H1 (cell line): ENCODE measurements at regions not wholly inside any gene's neighbourhood (a gene's known extent, or its start where the extent isn't known, plus 50 kb on each side); places are given as distances from the start of the nearest gene placed in this dataset.

Experiments used
- CTCF ChIA-PET: fragments of 300-600 bp; sonication (Branson Sonifier 250); formaldehyde crosslinking; loops from one replicate; lab custom pipeline; 2021; ENCODE audit not compliant: partially characterized antibody; lab: Charles Lee
- POLR2A ChIA-PET: fragments of 300-600 bp; sonication (Branson Sonifier 250); formaldehyde crosslinking; loops from one replicate; lab custom pipeline; 2021; ENCODE audit warnings: inconsistent platforms; ENCODE audit not compliant: partially characterized antibody; lab: Charles Lee
- DNase-seq, 2 experiments: peaks; one replicate each; pipeline versions ENCODE4 v3.0.0 to v3.0.0-alpha.2; 2010 to 2022; ENCODE audit warnings: low spot score in 2 of 2, low read depth in 1 of 2, mixed read lengths in 1 of 2
- FAIRE-seq: peaks from 2 replicates; lab custom pipeline; 2011; peaks lifted over from hg19 to GRCh38; lab: Jason Lieb, UNC
- H2AFZ ChIP-seq: 2 replicates; pipeline ENCODE4 v1.8.1; 2012; ENCODE audit warnings: low read length, inconsistent platforms
- H2AK5ac ChIP-seq: 2 replicates; pipeline ENCODE4 v1.6.1; 2013; ENCODE audit warnings: low read depth, low read length
- H2BK120ac ChIP-seq: replicated peaks from 2 replicates; pipeline ENCODE3; 2013; ENCODE audit warnings: low read depth, low read length, inconsistent platforms
- H2BK12ac ChIP-seq: 2 replicates; pipeline ENCODE4 v1.6.1; 2013; ENCODE audit warnings: low read depth, low read length
- H2BK15ac ChIP-seq: 2 replicates; pipeline ENCODE4 v1.6.1; 2013; ENCODE audit warnings: low read length
- H2BK20ac ChIP-seq: 2 replicates; pipeline ENCODE4 v1.6.1; 2013; ENCODE audit warnings: low read length
- H2BK5ac ChIP-seq: 2 replicates; pipeline ENCODE4 v1.6.1; 2013; ENCODE audit warnings: low read depth, low read length
- H3K14ac ChIP-seq: 2 replicates; pipeline ENCODE4 v1.6.1; 2013; ENCODE audit warnings: inconsistent platforms; ENCODE audit not compliant: insufficient read length
- H3K18ac ChIP-seq: 2 replicates; pipeline ENCODE4 v1.6.1; 2013; ENCODE audit warnings: low read length; ENCODE audit errors: extremely low read depth
- H3K23ac ChIP-seq: 2 replicates; pipeline ENCODE4 v1.6.1; 2013; ENCODE audit warnings: inconsistent platforms; ENCODE audit not compliant: insufficient read length
- H3K23me2 ChIP-seq: 2 replicates; pipeline ENCODE4 v1.6.1; 2013; ENCODE audit warnings: low read depth, low read length
- H3K27ac ChIP-seq: 2 replicates; pipeline ENCODE4 v1.6.1; 2011; ENCODE audit warnings: low read depth, low read length, inconsistent platforms
- H3K27me3 ChIP-seq, 4 experiments: replicated peaks in 1 of 4; 1 replicate in 1 of 4; 2 replicates in 3 of 4; pipeline versions ENCODE4 v1.6.1 to v1.8.1; 2011 to 2013; ENCODE audit warnings: low read length in 3 of 4, mild to moderate bottlenecking in 3 of 4, inconsistent platforms in 2 of 4, mixed read lengths in 2 of 4, moderate library complexity in 1 of 4; ENCODE audit not compliant: control insufficient read depth in 3 of 4, insufficient read depth in 3 of 4; ENCODE audit errors: extremely low read depth in 1 of 4
- H3K36me3 ChIP-seq, 4 experiments: 2 replicates each; pipeline versions ENCODE4 v1.6.1 to v1.8.1; 2011 to 2013; ENCODE audit warnings: mild to moderate bottlenecking in 4 of 4, low read length in 3 of 4, moderate library complexity in 2 of 4, control low read depth in 1 of 4, inconsistent platforms in 1 of 4; ENCODE audit not compliant: insufficient read depth in 4 of 4, control insufficient read depth in 2 of 4
- H3K4ac ChIP-seq: replicated peaks from 2 replicates; pipeline ENCODE3; 2013; ENCODE audit warnings: low read length, low read depth, mixed read lengths, inconsistent platforms; ENCODE audit not compliant: insufficient read length
- H3K4me1 ChIP-seq, 4 experiments: replicated peaks in 1 of 4; 1 replicate in 1 of 4; 2 replicates in 3 of 4; pipeline versions ENCODE4 v1.6.1 to v1.8.1; 2011 to 2013; ENCODE audit warnings: low read length in 3 of 4, inconsistent platforms in 2 of 4, mixed read lengths in 1 of 4; ENCODE audit not compliant: insufficient read depth in 4 of 4, control insufficient read depth in 3 of 4
- H3K4me2 ChIP-seq, 2 experiments: 2 replicates each; pipeline versions ENCODE4 v1.6.1 to v1.8.1; 2011 to 2013; ENCODE audit warnings: low read depth in 2 of 2, low read length in 2 of 2, control low read depth in 1 of 2, inconsistent platforms in 1 of 2, mild to moderate bottlenecking in 1 of 2; ENCODE audit not compliant: insufficient read depth in 1 of 2
- H3K4me3 ChIP-seq, 4 experiments: fragments of 200-600, 300-600 bp in 1 of 4; sonication (generic), shearing (Covaris generic), sonication (Bioruptor Twin) in 1 of 4; 2 replicates each; pipeline versions ENCODE4 v1.5.1 to v1.8.1; 2011 to 2016; ENCODE audit warnings: low read length in 4 of 4, low read depth in 3 of 4, control low read depth in 2 of 4, inconsistent platforms in 2 of 4, mild to moderate bottlenecking in 2 of 4, mixed read lengths in 1 of 4, moderate library complexity in 1 of 4; ENCODE audit not compliant: insufficient read depth in 2 of 4; ENCODE audit errors: extremely low read depth in 1 of 4
- H3K56ac ChIP-seq: replicated peaks from 2 replicates; pipeline ENCODE3; 2013; ENCODE audit warnings: low read depth, mild to moderate bottlenecking, mixed read lengths, low read length, inconsistent platforms; ENCODE audit not compliant: insufficient read length
- H3K79me1 ChIP-seq: 2 replicates; pipeline ENCODE4 v1.6.1; 2013; ENCODE audit warnings: low read depth, low read length, control low read depth
- H3K79me2 ChIP-seq, 2 experiments: 2 replicates each; pipeline versions ENCODE4 v1.6.1 to v1.8.1; 2012 to 2013; ENCODE audit warnings: low read length in 2 of 2, mild to moderate bottlenecking in 2 of 2, inconsistent platforms in 1 of 2; ENCODE audit not compliant: insufficient read depth in 2 of 2, control insufficient read depth in 1 of 2
- H3K9ac ChIP-seq, 4 experiments: replicated peaks in 1 of 4; 1 replicate in 1 of 4; 2 replicates in 3 of 4; pipeline versions ENCODE4 v1.6.1 to v1.8.1; 2011 to 2013; ENCODE audit warnings: low read depth in 3 of 4, low read length in 3 of 4, control low read depth in 2 of 4, mild to moderate bottlenecking in 2 of 4, moderate library complexity in 2 of 4, inconsistent platforms in 1 of 4; ENCODE audit errors: extremely low read depth in 1 of 4
- H3K9me3 ChIP-seq, 2 experiments: 2 replicates each; pipeline versions ENCODE4 v1.6.1 to v1.8.1; 2012 to 2013; ENCODE audit warnings: mild to moderate bottlenecking in 2 of 2, moderate library complexity in 2 of 2, control low read depth in 1 of 2, inconsistent platforms in 1 of 2, low read depth in 1 of 2, low read length in 1 of 2, mixed read lengths in 1 of 2; ENCODE audit not compliant: insufficient read depth in 2 of 2
- H4K20me1 ChIP-seq, 2 experiments: replicated peaks in 1 of 2; 2 replicates each; pipeline versions ENCODE3 to v1.8.1; 2011 to 2013; ENCODE audit warnings: inconsistent platforms in 2 of 2, low read length in 2 of 2, mild to moderate bottlenecking in 1 of 2; ENCODE audit not compliant: insufficient read depth in 2 of 2, control insufficient read depth in 1 of 2
- H4K5ac ChIP-seq: 2 replicates; pipeline ENCODE4 v1.6.1; 2013; ENCODE audit warnings: low read length, low read depth, mixed read lengths, inconsistent platforms; ENCODE audit not compliant: insufficient read length
- H4K8ac ChIP-seq: 2 replicates; pipeline ENCODE4 v1.8.0; 2013; ENCODE audit warnings: mild to moderate bottlenecking, moderate library complexity, low read length, inconsistent platforms; ENCODE audit not compliant: insufficient read depth; ENCODE audit errors: extremely low read depth
- H4K91ac ChIP-seq: replicated peaks from 2 replicates; pipeline ENCODE3; 2013; ENCODE audit warnings: low read length, mixed read lengths, inconsistent platforms; ENCODE audit not compliant: insufficient read length
- BACH1 ChIP-seq: IDR thresholded peaks from 2 replicates; pipeline ENCODE4 v1.6.1; 2012; ENCODE audit warnings: low read length, improper control_type of control experiment
- CHD2 ChIP-seq: IDR thresholded peaks from 2 replicates; pipeline ENCODE4 v1.6.1; 2012; ENCODE audit warnings: low read length, improper control_type of control experiment
- EGR1 ChIP-seq: IDR thresholded peaks from 2 replicates; pipeline ENCODE4 v1.6.1; 2011; ENCODE audit warnings: low read depth, low read length, borderline replicate concordance
- EP300 ChIP-seq, 2 experiments: IDR thresholded peaks; 1 replicate in 1 of 2; 2 replicates in 1 of 2; pipeline ENCODE4 v1.6.1; 2011 to 2012; ENCODE audit warnings: low read depth in 2 of 2, low read length in 2 of 2, mild to moderate bottlenecking in 2 of 2, borderline replicate concordance in 1 of 2, inconsistent platforms in 1 of 2, moderate library complexity in 1 of 2
- HDAC2 ChIP-seq, 2 experiments: fragments of 300-600 bp in 1 of 2; sonication (generic) in 1 of 2; IDR thresholded peaks; 2 replicates each; pipeline ENCODE4 v1.6.1; 2011 to 2012; ENCODE audit warnings: low read depth in 2 of 2, low read length in 2 of 2, mild to moderate bottlenecking in 2 of 2, moderate library complexity in 2 of 2, borderline replicate concordance in 1 of 2, inconsistent platforms in 1 of 2
- HDAC6 ChIP-seq: IDR thresholded peaks from one replicate; pipeline ENCODE4 v1.7.1; 2012; ENCODE audit warnings: low read depth, mild to moderate bottlenecking, inconsistent platforms, low read length, moderate library complexity
- POLR2A ChIP-seq, 2 experiments: IDR thresholded peaks; 1 replicate in 1 of 2; 2 replicates in 1 of 2; pipeline ENCODE4 v1.6.1; 2011; ENCODE audit warnings: low read depth in 2 of 2, low read length in 2 of 2, mild to moderate bottlenecking in 2 of 2; ENCODE audit errors: control extremely low read depth in 1 of 2
- SIN3A ChIP-seq, 2 experiments: IDR thresholded peaks in 1 of 2; conservative IDR thresholded peaks in 1 of 2; 2 replicates each; pipeline ENCODE4 v1.6.1; 2011 to 2012; ENCODE audit warnings: low read length in 2 of 2, improper control_type of control experiment in 1 of 2, low read depth in 1 of 2, mild to moderate bottlenecking in 1 of 2
- YY1 ChIP-seq: IDR thresholded peaks from 2 replicates; pipeline ENCODE4 v1.6.1; 2011; ENCODE audit warnings: low read depth, mild to moderate bottlenecking, low read length
- ZNF274 ChIP-seq: IDR thresholded peaks from 2 replicates; pipeline ENCODE4 v1.7.0; 2012; ENCODE audit warnings: low read length, borderline replicate concordance; ENCODE audit errors: extremely low read depth
- WGBS, 2 experiments: shearing (Covaris generic) in 1 of 2; methylation state at CpG; one replicate each; pipeline versions ENCODE4 v1.1.6 to v1.1.7; 2013 to 2015; ENCODE audit warnings: low lambda C conversion rate in 2 of 2, mixed read lengths in 2 of 2, inconsistent platforms in 1 of 2, low coverage in 1 of 2, missing lambda C conversion rate in 1 of 2; ENCODE audit not compliant: insufficient replicate concordance in 2 of 2, insufficient coverage in 1 of 2, insufficient read length in 1 of 2; ENCODE audit errors: extremely low coverage in 1 of 2, missing lambda C conversion rate in 1 of 2; 5-methylcytosine and 5-hydroxymethylcytosine counted together
- TF ChIP-seq, protein P1 (sequence below): IDR thresholded peaks from 2 replicates; pipeline ENCODE4 v1.6.1; 2012; ENCODE audit warnings: low read length, inconsistent platforms

DNA sequence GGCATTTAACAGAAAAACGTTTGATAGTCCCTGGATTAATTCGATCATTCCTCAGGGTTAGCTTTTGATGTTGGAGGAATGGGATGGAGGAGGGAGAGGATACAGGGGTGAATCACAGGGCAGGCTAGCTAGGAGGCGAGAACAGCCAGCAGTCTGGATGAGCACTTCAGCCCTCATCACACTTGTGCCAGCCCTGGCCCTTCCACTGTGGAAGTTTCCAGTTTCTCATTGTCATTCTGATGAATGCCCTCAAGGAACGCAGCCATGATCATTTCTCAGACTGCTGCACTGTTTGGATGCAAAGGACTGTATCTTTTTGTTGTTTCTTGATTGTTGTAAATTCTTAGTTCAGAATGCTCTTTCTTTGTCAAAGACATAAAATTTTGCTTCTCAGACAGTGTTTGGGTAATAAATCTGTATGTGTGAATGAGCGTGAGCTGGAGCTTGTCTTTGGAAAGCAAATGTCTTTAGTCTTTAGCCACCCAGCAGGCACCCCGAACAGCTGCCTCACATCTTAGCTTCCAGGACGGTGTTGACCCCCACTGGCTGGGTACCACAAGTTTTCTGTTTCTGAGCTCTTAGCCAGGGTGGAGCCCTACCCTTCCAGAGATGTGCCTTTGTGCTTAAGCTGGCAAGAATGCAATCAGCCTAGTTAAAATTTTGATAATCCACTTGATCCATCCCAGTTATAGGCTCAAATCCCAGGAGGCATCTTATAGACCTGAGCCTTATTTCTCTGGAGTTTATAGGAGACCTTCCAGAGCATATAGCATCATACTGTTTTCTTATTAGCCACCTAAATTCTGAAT, 121.1 kb downstream of the PDCD6IP start:
- Histone ChIP-seq H3K36me3 (no peaks in the 10 kb centered on the region), H3K27me3 (no peaks in the 10 kb centered on the region), H2BK12ac (no peak overlapping the region), H3K4me2 (no peak overlapping the region), H3K14ac (no peak overlapping the region), H3K9me3 (no peaks in the 10 kb centered on the region), H4K8ac (no peak overlapping the region), H3K23ac (no peak overlapping the region), H3K23me2 (no peaks in the 10 kb centered on the region), H4K5ac (no peak overlapping the region), H3K4me1 (peaks cover 0 to 3% (median 0%) of the 10 kb centered on the region in 4 experiments; a peak in 1 of 7 replicates), H2BK15ac (no peak overlapping the region), H3K4ac (no peak overlapping the region), H2BK120ac (no peak overlapping the region), H2BK5ac (no peak overlapping the region), H3K79me2 (no peaks in the 10 kb centered on the region), H2BK20ac (no peak overlapping the region), H3K18ac (no peak overlapping the region), H3K79me1 (no peaks in the 10 kb centered on the region), H2AFZ (0 out of 2 replicates have a peak overlapping the region, but pooled peaks have one; percentile 14), H3K56ac (no peak overlapping the region), H3K27ac (no peak overlapping the region), H3K9ac (no peak overlapping the region), H4K20me1 (no peaks in the 10 kb centered on the region), H3K4me3 (no peak overlapping the region), H2AK5ac (no peak overlapping the region), H4K91ac (no peak overlapping the region)
- no peak for FAIRE-seq
- POLR2A ChIA-PET = no interaction called here
- CTCF ChIA-PET = interaction anchor here (1.4 to 4.3 kb wide), 4 partner anchors 13 to 188 kb away, joined by 3 to 16 read pairs (median 8); no protein-coding TSS in a partner anchor
- no peak for DNase-seq
- 71% methylated on average over 7 of the region's 7 CpGs; no CpG with 5 or more reads in 1 of the 2 experiments for WGBS, 2 experiments
- TF ChIP-seq HDAC6 (no peak), BACH1 (no peak), CHD2 (no peak), SIN3A (conservative IDR thresholded peaks at IDR 0.05 in 1 of 2, IDR thresholded peaks at IDR 0.05 in 1 of 2; ENCODE audit: low read depth in 1 of 2, low read length in 2 of 2) (no peak), EGR1 (no peak), EP300 (IDR thresholded peaks at IDR 0.05; ENCODE audit: borderline replicate concordance in 1 of 2, low read depth in 2 of 2, low read length in 2 of 2) (no peak), HDAC2 (IDR thresholded peaks at IDR 0.05; ENCODE audit: borderline replicate concordance in 1 of 2, low read depth in 2 of 2, low read length in 2 of 2) (no peak), YY1 (no peak), ZNF274 (no peak), POLR2A (IDR thresholded peaks at IDR 0.05; ENCODE audit: control extremely low read depth in 1 of 2, low read depth in 2 of 2, low read length in 2 of 2) (no peak)
- TF ChIP-seq, protein P1, sequence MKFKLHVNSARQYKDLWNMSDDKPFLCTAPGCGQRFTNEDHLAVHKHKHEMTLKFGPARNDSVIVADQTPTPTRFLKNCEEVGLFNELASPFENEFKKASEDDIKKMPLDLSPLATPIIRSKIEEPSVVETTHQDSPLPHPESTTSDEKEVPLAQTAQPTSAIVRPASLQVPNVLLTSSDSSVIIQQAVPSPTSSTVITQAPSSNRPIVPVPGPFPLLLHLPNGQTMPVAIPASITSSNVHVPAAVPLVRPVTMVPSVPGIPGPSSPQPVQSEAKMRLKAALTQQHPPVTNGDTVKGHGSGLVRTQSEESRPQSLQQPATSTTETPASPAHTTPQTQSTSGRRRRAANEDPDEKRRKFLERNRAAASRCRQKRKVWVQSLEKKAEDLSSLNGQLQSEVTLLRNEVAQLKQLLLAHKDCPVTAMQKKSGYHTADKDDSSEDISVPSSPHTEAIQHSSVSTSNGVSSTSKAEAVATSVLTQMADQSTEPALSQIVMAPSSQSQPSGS = no peak
